GM21526 (cell line): ENCODE measurements at regions not wholly inside any gene's neighbourhood (a gene's known extent, or its start where the extent isn't known, plus 50 kb on each side); places are given as distances from the start of the nearest gene placed in this dataset.
"Not testable (repeated sequence)": the region's sequence is repeated elsewhere in the genome, so short reads cannot be mapped to it uniquely, and the experiment has no call there.

Experiments
- ATAC-seq: cut with Tn5 transposase; IDR thresholded peaks from one replicate; pipeline ENCODE4 v1.9.1; 2021; ENCODE audit warnings: moderate library complexity; ENCODE audit not compliant: unreplicated experiment, low FRiP score

DNA sequence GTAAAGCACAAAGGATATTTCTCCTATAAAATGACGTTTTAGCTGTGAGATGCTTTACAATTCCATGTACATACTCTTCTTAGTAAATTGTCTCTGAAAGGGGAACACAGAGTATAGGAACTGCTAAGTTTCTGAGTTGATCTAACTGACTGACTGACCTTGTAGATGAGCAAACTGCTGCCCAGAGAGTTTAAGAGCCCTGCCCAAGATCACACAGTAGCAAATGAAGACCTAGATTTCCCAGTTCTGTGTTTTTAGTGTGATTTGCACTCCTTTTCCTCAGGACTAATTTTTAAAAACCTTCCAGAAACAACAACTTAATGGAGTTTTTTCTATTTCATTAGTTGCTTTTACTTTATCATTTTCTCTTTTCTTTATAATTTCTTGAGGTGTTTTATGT is 247.7 kb downstream of the PDCD6IP start:
- no peak for ATAC-seq

DNA sequence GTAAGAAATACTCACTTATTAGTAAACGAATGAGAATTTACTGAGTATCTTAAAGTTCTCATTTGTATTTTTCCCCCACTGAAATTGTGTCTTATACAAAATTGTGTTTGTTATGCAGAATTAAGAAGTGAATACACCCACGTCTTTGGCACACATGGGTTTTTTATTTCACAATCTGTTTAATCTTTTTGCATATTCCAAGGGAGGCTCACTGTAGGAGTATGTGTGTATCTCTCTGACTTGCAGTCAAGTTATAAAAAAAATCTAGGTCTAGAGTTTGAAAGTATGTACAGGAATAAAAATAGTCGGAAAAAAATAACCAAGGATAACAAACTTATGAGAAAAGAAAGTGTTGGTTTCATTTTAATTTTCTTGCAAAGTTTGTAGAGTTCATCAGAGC is 255.2 kb downstream of the PDCD6IP start:
- ATAC-seq, result no peak

DNA sequence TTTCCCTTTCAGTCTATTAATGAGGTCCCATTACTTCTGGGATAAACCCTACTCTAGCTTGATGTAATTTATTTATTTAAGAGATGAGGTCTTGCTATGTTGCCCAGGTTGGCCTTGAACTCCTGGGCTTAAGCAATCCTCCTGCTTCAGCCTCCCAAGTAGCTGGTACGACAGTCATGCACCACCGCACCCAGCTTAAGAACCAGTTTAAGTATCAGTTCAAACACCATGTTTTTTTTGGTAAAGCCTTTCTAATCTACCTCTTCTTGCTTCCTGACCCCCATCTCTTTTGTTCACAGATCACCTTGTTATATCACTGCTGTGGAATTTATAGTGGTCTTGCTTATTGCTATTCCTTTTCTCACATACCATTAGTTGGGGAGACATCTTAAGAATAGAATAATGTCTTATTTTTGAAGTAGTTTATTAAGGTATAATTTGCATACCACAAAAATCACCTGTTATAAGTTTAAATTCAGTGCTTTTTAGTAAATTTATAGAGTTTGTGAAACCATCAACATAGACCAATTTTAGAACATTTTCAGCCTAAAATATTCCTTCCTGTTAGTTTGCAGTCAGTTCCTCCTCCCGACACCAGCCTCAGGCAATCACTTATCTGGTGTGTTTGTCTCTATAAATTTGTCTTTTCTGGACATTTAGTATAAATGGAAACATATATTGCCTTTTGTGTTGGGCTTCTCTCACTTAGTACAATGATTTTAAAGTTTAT is 257.9 kb downstream of the PDCD6IP start:
- peak; percentile 20 for ATAC-seq

DNA sequence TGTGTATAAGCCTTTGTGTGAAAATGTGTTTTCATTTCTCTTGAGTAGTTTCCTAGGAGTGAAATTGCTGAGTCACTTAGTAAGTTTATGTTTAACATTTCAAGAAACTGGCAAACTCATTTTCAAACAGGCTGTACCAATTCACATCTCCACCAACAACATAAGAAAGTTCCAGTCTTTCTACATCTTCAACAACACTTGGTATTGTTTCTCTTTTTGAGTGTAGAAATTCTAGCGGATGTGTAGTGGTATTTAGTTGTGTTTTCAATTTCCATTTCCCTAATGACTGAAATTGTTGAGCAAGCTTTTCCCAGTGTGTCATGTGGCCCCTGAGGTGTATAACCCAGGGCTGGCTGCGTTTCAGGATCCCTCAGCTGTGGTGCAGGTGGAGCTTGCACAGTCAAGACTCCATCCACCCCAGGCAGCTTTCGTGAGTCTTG is 258.5 kb downstream of the PDCD6IP start:
- peak; percentile 95 for ATAC-seq

DNA sequence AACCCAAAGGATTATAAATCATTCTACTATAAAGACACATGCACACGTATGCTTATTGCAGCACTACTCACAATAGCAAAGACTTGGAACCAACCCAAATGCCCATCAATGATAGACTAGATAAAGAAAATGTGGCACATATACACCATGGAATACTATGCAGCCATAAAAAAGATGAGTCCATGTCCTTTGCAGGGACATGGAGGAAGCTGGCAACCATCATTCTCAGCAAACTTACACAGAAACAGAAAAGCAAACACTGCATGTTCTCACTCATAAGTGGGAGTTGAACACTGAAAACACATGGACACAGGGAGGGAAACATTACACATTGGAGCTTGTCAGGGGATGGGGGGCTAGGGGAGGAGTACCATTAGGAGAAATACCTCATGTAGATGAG is 262.6 kb downstream of the PDCD6IP start:
- not testable (repeated sequence) for ATAC-seq

DNA sequence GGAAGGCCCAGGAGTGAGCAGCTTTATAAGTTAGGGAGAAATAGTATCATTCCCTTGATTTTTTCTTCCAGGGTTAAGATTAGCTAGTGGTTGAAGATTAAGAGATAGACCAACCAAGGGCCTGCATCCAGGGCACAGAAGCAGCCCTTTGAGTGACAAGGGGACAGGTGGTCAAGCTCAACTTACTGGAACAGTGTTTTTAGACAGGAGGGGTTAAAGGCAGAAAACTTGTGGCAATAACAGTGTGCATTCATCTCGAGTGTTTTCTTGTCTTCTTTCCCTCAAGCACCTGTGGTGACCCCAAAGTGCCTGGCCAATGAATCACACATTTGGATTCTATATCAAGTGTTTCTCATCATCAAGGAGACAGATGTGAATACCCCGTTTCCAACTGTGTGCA is 267.5 kb downstream of the PDCD6IP start:
- no peak for ATAC-seq

DNA sequence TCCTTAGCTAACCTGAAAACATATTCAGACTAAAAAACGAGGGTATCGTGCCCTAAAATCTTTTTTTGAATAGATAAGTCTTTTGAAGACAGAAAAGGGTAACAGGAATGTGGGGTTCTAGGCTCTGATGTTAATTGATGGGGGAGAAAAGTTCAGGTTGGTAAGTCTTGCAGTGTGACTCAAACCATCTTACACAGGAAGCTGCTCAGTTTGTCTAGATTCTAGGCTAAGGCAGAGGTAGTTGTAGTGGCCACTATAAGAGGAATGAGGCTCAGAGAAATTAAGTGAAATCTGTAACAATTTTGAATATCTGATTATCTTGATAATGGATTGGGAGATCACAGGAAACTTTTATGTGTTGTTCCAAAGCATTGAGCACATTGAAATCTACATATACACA is 267.9 kb downstream of the PDCD6IP start:
- ATAC-seq, result no peak

DNA sequence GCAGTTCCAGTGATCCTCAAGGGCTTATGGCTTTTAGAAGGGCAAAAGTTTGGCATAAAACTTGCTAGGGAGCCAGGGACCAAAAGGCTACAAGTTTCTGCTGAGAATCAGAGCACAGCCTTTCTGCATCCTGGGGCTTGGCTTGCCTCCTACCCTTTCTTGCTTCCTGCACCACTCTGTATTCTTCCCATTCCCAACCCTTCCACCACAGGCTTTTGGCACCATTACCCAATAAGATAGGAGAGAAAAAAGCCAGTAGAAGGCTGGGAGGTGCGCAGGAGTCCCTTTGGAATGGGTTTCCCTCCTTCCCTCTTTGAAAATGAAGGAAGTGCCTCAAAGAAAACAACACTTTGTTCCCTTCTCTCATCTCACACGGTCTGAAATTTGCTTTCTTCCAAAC is 268.6 kb downstream of the PDCD6IP start:
- ATAC-seq, result no peak

DNA sequence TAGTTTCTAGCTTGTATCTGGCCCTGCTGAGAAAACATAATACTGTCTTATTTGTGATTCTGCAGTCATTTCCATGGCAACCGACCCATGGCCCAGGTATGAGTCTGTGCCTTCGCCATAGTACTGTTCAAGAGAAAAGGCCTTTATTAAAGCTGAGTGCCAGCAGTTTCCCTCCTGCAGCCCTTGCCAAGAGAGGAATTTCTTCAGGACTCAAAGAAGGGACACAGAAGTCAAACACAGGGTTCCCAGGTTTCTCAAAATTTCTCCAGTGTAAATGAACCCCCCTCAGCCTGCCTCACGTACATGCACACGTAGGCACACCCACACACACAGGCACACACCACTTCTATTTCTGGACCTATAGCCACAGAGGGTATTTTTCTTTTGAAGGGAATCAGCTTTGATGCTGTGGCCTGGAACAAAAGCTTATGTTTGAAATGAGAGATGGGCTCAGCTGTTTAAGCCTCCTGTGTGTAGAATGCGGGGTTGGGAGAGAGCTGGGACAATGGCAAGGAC is 269.2 kb downstream of the PDCD6IP start:
- ATAC-seq, result no peak

DNA sequence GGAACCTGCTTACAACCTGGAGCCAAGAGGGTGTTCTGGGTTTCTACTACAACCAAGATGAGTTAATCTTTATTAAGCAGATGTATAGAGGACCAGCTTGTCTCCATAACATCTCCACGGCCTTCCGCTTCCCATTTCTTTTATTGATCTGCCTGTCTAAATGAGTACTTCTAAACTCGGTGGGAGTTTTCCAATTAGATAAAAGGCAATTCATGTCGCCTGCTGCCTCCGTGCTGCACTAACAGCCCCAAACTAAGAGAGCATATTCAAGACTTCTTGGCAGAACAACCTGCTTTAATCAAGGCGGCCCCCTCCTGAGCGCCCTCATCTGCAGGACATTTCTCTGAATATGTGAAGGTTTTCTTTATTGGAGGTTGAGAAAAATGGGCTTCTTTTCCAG is 270.1 kb downstream of the PDCD6IP start:
- no peak for ATAC-seq

DNA sequence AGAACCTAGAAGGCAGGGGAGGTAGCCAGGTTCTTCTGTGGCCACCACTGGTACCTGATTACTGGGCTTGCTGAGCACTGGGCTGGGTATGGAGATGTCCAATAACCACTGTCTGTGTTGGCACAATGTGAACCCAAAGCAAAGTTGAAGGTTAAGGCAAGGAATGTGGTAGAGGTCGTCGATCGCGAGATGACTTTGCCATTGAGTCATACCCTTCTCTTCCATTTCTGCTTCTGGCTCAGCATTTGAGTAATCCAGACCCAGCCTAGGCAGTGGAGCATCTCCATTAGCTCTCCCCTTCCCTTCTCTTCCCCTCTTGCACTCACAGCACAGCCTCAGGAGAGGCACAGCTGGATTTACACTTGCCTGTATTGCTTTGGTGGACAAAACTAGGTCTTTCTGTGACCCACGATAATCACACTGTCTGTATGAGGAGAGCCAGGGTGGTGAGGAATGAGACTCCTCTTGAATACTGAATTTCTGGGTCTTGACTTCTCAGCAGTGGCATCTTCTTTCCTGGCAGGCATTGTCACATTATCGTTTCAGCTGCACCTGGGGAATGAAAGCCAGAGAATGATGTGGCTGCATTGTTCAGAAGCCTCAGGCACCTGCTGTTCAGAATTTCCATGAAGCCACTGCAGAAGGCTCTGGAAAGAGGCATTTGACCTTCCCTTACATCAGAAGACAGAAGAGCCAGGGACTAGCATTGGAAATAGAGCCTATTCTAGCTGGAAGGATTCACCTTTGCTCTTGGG is 272.6 kb downstream of the PDCD6IP start:
- ATAC-seq, result no peak

DNA sequence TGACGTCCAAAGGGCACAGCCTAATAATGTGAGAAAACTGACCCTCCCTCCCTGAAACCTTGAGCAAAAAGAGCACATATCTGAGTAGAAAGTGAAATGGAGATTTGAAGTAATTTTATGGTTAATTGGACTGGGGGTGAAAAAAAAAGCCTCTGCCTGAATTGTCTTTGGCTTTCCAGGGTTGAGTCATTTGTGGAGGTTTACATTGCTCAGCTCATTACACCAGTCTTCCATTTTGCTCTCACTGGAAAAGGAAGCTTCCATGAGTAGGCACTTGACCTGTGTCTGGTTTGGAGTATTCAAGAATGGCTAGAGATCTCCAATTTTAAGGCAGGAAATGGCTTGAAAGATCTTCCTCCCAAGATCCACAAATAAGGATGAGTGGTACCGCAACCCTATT is 273.9 kb downstream of the PDCD6IP start:
- no peak for ATAC-seq

DNA sequence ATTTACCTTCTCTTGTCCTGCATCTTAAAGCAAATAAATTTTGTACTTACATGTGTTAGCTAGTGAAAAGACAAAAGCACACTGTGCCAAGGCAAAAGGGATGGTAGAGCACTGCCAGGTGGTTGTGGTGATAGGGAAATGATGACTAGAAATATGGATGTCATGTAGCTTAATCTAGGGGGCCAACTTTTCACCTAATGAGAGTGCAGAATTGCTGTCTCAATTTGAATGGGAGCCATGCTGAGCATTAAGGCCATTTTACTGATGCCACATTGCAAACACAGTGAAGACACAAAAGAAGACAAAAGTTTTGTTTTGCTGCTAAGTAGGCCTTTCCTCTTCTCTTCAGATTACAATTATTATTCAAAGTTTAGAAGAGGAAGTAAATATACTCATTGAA is 274.7 kb downstream of the PDCD6IP start:
- ATAC-seq, result no peak

DNA sequence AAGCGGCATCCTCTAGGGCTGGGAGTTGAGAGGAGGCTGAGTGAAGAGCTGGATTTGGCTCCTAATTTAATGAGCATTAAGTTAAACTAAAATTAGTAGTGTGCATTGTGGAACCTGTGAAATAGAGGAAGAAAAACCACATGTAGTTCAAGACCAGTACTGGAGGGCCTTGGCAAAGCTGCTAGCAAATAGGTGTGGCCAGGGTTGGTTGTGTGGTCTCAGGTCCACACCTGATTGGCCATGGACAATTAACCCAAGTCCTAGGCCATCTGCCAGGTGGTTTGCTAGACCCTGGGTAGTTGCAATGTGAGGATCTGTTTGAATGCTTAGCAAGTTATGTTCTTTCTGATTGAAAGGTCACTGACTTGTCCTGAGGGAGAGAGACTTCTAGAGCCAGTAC is 275.5 kb downstream of the PDCD6IP start:
- no peak for ATAC-seq

DNA sequence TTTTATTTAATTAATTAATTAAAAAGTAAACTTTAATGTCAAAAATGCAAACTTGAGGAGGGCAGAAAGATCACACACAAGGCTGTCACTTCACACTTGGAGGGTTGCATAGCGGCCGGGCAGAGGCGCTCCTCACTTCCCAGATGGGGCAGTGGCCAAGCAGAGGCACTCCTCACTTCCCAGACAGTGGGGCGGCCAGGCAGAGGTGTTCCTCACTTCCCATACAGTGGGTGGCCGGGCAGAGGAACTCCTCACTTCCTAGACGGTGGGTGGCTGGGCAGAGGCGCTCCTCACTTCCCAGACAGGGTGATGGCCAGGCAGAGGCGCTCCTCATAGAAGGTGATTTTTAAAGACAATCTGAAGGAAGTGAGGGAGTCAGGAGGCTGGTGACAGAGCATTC is 277.5 kb downstream of the PDCD6IP start:
- ATAC-seq, result no peak

DNA sequence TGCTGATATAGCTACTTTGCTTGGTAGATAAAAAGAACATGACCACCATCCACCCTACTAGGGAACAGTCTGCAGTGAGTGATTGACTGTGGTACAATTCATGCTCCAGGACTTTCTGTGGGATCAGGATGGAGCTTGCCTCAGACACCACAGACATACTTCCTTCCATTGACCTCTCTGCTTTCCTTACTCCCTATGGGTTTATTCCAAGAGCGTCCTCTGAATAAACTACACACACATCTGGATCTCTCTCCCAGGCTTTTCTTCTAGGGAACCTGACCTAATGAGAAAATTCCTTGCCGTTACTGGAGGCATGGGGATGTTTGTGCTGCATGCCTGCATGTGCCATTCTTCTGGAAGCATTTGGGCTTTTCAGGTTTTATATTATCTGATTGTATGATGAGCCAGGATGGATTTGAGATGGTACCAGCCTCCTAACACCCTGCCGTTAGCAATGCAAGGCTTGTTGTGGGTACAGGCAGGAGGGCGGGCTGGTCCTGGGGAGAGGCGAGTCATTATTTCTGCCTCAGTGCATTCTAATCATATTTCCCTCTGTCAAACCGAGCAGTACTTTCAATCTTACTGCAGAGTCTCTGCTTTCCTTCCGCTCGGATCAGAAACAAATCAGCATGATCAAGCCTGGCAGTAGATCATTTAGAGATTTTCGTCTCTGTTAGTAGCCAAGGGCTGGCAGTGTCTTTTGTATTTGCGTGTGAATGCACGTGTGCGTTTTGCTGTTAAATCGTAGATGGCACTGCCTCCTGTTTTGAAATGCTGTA is 279.2 kb downstream of the PDCD6IP start:
- ATAC-seq, result peak; percentile 80

DNA sequence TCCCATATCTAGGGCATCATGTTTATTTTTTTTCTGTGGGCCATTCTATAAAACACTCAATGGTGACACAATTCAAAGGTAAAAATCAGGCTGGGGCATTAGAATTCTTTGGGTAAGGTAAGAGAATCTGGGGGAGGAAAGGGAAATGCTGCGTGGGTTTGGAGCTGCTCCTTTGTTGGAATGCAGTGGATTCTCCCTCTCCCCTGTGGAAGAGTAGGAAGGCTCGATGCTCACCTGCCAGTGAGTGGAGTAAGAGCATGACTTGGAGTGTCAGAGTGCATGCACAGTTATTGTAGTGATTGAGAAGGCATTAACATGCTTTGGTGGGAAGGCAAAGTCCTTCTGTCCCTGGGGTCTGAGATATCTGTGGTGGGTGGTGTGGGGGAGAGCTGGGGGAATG is 280.0 kb downstream of the PDCD6IP start:
- ATAC-seq, result no peak

DNA sequence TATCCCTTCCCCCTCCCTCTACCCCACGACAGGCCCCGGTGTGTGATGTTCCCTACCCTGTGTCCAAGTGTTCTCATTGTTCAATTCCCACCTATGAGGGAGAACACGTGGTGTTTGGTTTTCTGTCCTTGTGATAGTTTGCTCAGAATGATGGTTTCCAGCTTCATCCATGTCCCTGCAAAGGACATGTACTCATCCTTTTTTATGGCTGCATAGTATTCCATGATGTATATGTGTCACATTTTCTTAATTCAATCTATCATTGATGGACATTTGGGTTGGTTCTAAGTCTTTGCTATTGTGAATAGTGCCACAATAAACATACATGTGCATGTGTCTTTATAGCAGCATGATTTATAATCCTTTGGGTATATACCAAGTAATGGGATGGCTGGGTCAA is 281.4 kb downstream of the PDCD6IP start:
- not testable (repeated sequence) for ATAC-seq

DNA sequence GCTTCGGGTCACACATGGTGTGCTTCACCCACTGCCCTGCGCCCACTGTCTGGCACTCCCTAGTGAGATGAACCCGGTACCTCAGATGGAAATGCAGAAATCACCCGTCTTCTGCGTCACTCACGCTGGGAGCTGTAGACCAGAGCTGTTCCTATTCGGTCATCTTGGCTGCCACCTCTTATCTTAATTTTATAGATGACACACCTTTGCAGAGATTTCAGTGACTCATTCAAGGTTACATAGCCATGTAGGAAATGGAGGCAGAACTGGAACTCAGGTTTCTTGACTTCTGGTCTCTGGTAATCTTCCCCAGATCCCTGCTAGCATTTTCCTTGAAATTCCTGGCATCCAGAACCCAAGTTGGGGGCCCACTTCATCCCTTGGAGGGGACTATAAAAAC is 291.9 kb downstream of the PDCD6IP start:
- ATAC-seq, result not testable (repeated sequence)

DNA sequence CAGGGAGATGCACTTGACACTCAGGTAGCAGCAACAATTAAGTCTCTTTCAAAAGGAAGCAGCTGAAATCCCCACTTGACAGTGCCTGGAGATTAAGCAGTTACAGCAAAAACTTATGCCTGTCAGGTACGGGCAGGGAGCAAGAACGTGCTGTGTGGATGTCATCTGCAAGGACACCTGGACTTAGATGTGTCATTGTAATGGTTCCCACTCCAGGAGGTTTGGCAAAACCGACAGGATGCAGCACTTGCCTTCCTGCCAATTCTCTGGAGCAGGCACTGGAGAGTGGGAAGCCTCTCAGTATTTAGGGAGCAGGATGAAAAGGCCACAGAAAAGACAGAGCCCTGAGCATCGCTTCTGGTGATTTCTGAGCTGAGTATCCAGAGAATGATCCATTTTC is 292.4 kb downstream of the PDCD6IP start:
- no peak for ATAC-seq

DNA sequence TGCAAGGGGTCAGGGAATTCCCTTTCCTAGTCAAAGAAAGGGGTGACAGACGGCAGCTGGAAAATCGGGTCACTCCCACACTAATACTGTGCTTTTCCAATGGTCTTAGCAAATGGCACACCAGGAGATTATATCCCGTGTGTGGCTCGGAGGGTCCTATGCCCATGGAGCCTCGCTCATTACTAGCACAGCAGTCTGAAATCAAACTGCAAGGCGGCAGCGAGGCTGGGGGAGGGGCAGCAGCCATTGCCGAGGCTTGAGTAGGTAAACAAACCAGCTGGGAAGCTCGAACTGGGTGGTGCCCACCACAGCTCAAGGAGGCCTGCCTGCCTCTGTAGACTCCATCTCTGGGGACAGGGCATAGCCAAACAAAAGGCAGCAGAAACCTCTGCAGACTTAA is 295.9 kb downstream of the PDCD6IP start:
- not testable (repeated sequence) for ATAC-seq
